GM12878 (cell line): ENCODE measurements at regions not wholly inside any gene's neighbourhood (a gene's known extent, or its start where the extent isn't known, plus 50 kb on each side); places are given as distances from the start of the nearest gene placed in this dataset.

Source experiments
- ATAC-seq: fragments of 200-7000 bp; cut with Tn5 transposase; 3 replicates; pipeline ENCODE4 v1.9.1; 2020; ENCODE audit warnings: mild to moderate bottlenecking, moderate library complexity
- BruUV-seq: library from RNA; stranded (reverse); fragments of 400-500 nt; replicated peaks from 2 replicates; lab custom pipeline; 2021; lab: Mats Ljungman, UMichigan
- CTCF ChIA-PET: fragments of 300-600 bp; sonication (Branson Sonifier 250); formaldehyde crosslinking; extraction: SDS; loops from one replicate; lab custom pipeline; 2021; ENCODE audit warnings: inconsistent platforms; lab: Yijun Ruan, JAX
- POLR2A ChIA-PET: fragments of 350-600 bp; formaldehyde crosslinking; extraction: SDS; loops from one replicate; lab custom pipeline; 2021; ENCODE audit warnings: inconsistent platforms; lab: Charles Lee
- RAD21 ChIA-PET: fragments of 300-600 bp; sonication (Branson Sonifier 250); formaldehyde crosslinking; loops from one replicate; lab custom pipeline; 2023; ENCODE audit warnings: antibody characterized with exemption; ENCODE audit not compliant: unreplicated experiment; lab: Charles Lee
- SMC1A ChIA-PET: fragments of 300-600 bp; sonication (Branson Sonifier 250); formaldehyde crosslinking; loops from one replicate; lab custom pipeline; 2023; ENCODE audit not compliant: unreplicated experiment, uncharacterized antibody; lab: Charles Lee
- DNase-seq: peaks from one replicate; pipeline ENCODE4 v3.0.0-alpha.2; 2011; ENCODE audit warnings: low read depth, low spot score
- FAIRE-seq: peaks from 3 replicates; lab custom pipeline; 2011; peaks lifted over from hg19 to GRCh38; lab: Jason Lieb, UNC
- H2AFZ ChIP-seq: 2 replicates; pipeline ENCODE4 v1.6.0; 2011; ENCODE audit warnings: low read depth, low read length, control low read depth; ENCODE audit not compliant: control insufficient read depth
- H3K27ac ChIP-seq: 2 replicates; pipeline ENCODE4 v1.5.1; 2011; ENCODE audit warnings: control low read depth; ENCODE audit not compliant: control insufficient read depth, insufficient read depth
- H3K27me3 ChIP-seq, 2 experiments: replicated peaks in 1 of 2; 2 replicates each; pipeline versions ENCODE4 v1.6.0 to v1.6.1; 2011; ENCODE audit warnings: low read length in 1 of 2; ENCODE audit not compliant: control insufficient read depth in 2 of 2, insufficient read depth in 2 of 2
- H3K36me3 ChIP-seq, 2 experiments: 2 replicates each; pipeline ENCODE4 v1.5.1; 2011; ENCODE audit warnings: low read length in 1 of 2; ENCODE audit not compliant: control insufficient read depth in 2 of 2, insufficient read depth in 2 of 2
- H3K4me1 ChIP-seq: 2 replicates; pipeline ENCODE4 v1.6.1; 2011; ENCODE audit warnings: mild to moderate bottlenecking, low read length, moderate library complexity, mixed read lengths; ENCODE audit not compliant: control insufficient read depth, insufficient read depth
- H3K4me2 ChIP-seq: 2 replicates; pipeline ENCODE4 v1.6.0; 2011; ENCODE audit warnings: control low read depth; ENCODE audit not compliant: control insufficient read depth, insufficient read depth
- H3K4me3 ChIP-seq: fragments of 200-600 bp; sonication (generic); 2 replicates; pipeline ENCODE4 v1.5.1; 2016
- H3K79me2 ChIP-seq: 2 replicates; pipeline ENCODE4 v1.6.0; 2011; ENCODE audit warnings: low read length; ENCODE audit not compliant: control insufficient read depth, insufficient read depth
- H3K9ac ChIP-seq: 2 replicates; pipeline ENCODE4 v1.8.0; 2011; ENCODE audit warnings: low read length, control low read depth, mixed read lengths; ENCODE audit not compliant: control insufficient read depth, insufficient read depth
- H3K9me3 ChIP-seq: replicated peaks from 3 replicates; pipeline ENCODE4 v1.5.1; 2011; ENCODE audit warnings: mild to moderate bottlenecking, low read length; ENCODE audit not compliant: control insufficient read depth, insufficient read depth
- H4K20me1 ChIP-seq: 2 replicates; pipeline ENCODE4 v1.6.0; 2011; ENCODE audit not compliant: control insufficient read depth, insufficient read depth
- CUX1 ChIP-seq: IDR thresholded peaks from 2 replicates; pipeline ENCODE4 v1.6.1; 2012; ENCODE audit warnings: improper control_type of control experiment, low read depth, low read length; ENCODE audit not compliant: insufficient replicate concordance
- LARP7 ChIP-seq: fragments of 450-650 bp; IDR thresholded peaks from 2 replicates; pipeline ENCODE4 v1.6.1; 2017; ENCODE audit warnings: mild to moderate bottlenecking
- NFXL1 ChIP-seq: fragments of 450-650 bp; IDR thresholded peaks from 2 replicates; pipeline ENCODE4 v1.6.1; 2017; ENCODE audit warnings: antibody characterized with exemption, mild to moderate bottlenecking, borderline replicate concordance
- WGBS: methylation state at CpG from one replicate; pipeline ENCODE4 v1.1.6; 2016; ENCODE audit warnings: low lambda C conversion rate; ENCODE audit not compliant: insufficient replicate concordance, insufficient coverage; ENCODE audit errors: missing lambda C conversion rate; 5-methylcytosine and 5-hydroxymethylcytosine counted together
- in situ Hi-C: fragments of 300-500 bp; cut with MboI; formaldehyde crosslinking; loops from 9 replicates; pipeline ENCODE4 v1.14.3; 2018; ENCODE audit warnings: mixed read lengths
- intact Hi-C: fragments of 100-400 bp; cut with micrococcal nuclease; formaldehyde crosslinking; loops from one replicate; pipeline ENCODE4 v1.14.2; 2022; ENCODE audit not compliant: unreplicated experiment
- TF ChIP-seq, protein P1 (sequence below): fragments of 450-650 bp; IDR thresholded peaks from 2 replicates; pipeline ENCODE4 v1.6.1; 2017; ENCODE audit warnings: antibody characterized with exemption, mild to moderate bottlenecking, moderate library complexity

- ATAC-seq: no peak
Observed at GRCh38 chr2:7648221-7648795, 731.1 kb downstream of the RNF144A start.

More at GRCh38 chr2:7648221-7648795, 731.1 kb downstream of the RNF144A start:
- WGBS: 29% methylated on average over 7 of the region's 7 CpGs
- TF ChIP-seq CUX1 (no peak), NFXL1 (no peak), LARP7 (no peak)
- TF ChIP-seq, protein P1, sequence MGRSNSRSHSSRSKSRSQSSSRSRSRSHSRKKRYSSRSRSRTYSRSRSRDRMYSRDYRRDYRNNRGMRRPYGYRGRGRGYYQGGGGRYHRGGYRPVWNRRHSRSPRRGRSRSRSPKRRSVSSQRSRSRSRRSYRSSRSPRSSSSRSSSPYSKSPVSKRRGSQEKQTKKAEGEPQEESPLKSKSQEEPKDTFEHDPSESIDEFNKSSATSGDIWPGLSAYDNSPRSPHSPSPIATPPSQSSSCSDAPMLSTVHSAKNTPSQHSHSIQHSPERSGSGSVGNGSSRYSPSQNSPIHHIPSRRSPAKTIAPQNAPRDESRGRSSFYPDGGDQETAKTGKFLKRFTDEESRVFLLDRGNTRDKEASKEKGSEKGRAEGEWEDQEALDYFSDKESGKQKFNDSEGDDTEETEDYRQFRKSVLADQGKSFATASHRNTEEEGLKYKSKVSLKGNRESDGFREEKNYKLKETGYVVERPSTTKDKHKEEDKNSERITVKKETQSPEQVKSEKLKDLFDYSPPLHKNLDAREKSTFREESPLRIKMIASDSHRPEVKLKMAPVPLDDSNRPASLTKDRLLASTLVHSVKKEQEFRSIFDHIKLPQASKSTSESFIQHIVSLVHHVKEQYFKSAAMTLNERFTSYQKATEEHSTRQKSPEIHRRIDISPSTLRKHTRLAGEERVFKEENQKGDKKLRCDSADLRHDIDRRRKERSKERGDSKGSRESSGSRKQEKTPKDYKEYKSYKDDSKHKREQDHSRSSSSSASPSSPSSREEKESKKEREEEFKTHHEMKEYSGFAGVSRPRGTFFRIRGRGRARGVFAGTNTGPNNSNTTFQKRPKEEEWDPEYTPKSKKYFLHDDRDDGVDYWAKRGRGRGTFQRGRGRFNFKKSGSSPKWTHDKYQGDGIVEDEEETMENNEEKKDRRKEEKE: no peak
- TF ChIP-seq, all 136 proteins: peak for 0
- intact Hi-C loops (no loop called here), in situ Hi-C loops (no loop called here)
- Histone ChIP-seq H3K27me3 (no peaks in the 10 kb centered on the region), H3K36me3 (no peaks in the 10 kb centered on the region), H3K9ac (no peak overlapping the region), H3K27ac (no peak overlapping the region), H3K4me1 (no peaks in the 10 kb centered on the region), H4K20me1 (no peaks in the 10 kb centered on the region), H3K4me2 (no peak overlapping the region), H3K4me3 (no peak overlapping the region), H3K9me3 (no peaks in the 10 kb centered on the region; the same call in 2 of the 3 replicates), H3K79me2 (no peaks in the 10 kb centered on the region), H2AFZ (no peak overlapping the region)
- ChIA-PET CTCF (interaction anchor here (1.4 kb wide), 1 partner anchor 23 kb away, joined by 4 read pairs; no protein-coding TSS in a partner anchor), SMC1A (interaction anchor here (0.6 to 1.5 kb wide), 3 partner anchors 19 to 791 kb away, joined by 3 read pairs; no protein-coding TSS in a partner anchor), POLR2A (no interaction called here), RAD21 (no interaction called here)
- DNase-seq: no peak
- no peak for FAIRE-seq
- no TSS peak for BruUV-seq
